ENCODE measurements at regions not wholly inside any gene's neighbourhood (a gene's known extent, or its start where the extent isn't known, plus 50 kb on each side); places are given as distances from the start of the nearest gene placed in this dataset.

GRCh38 chr18:59960272-59960671 lies 60.5 kb downstream of the PMAIP1 start:
- Histone ChIP-seq H3K4me1 (ENCODE audit: insufficient read depth, low read length) (peaks cover 48% of the 10 kb centered on the region), H3K27ac (ENCODE audit: low read length) (no peak overlapping the region), H3K9ac (ENCODE audit: low read depth, low read length) (no peak overlapping the region), H3K36me3 (ENCODE audit: insufficient read depth, low read length) (no peaks in the 10 kb centered on the region), H4K20me1 (ENCODE audit: insufficient read depth, low read length) (no peaks in the 10 kb centered on the region), H3K9me3 (ENCODE audit: insufficient read depth, low read length, severe bottlenecking) (no peaks in the 10 kb centered on the region), H3K79me2 (ENCODE audit: insufficient read depth, low read length) (no peaks in the 10 kb centered on the region), H3K4me3 (ENCODE audit: low read depth in 1 of 2, low read length in 2 of 2) (no peak overlapping the region), H3K27me3 (ENCODE audit: insufficient read depth, low read length, poor library complexity) (no peaks in the 10 kb centered on the region), H3K4me2 (ENCODE audit: insufficient read depth, low read length) (no peak overlapping the region), H2AFZ (ENCODE audit: low read depth, low read length) (no peak overlapping the region)
- no peak for DNase-seq
- ATAC-seq (ENCODE audit: insufficient read depth, low read depth) = no peak
- TF ChIP-seq CTCF (IDR thresholded peaks at IDR 0.05; ENCODE audit: borderline replicate concordance, extremely low read depth, low read length, poor library complexity, severe bottlenecking) (no peak), EZH2 (IDR thresholded peaks at IDR 0.05; ENCODE audit: borderline replicate concordance, low read depth, low read length, severe bottlenecking) (no peak)

GRCh38 chr18:59959606-59960005 lies 59.8 kb downstream of the PMAIP1 start:
- DNase-seq (no peak), ATAC-seq (ENCODE audit: insufficient read depth, low read depth) (no peak)
- peak overlapping the region; percentile 10; the same call in 1 of the 2 replicates for H3K9ac ChIP-seq (ENCODE audit: low read depth, low read length)
- no peak overlapping the region for H3K4me3 ChIP-seq (ENCODE audit: low read depth in 1 of 2, low read length in 2 of 2)
- H3K27ac ChIP-seq (ENCODE audit: low read length) = peak overlapping the region; percentile 71
- H2AFZ ChIP-seq (ENCODE audit: low read depth, low read length) = 0 out of 2 replicates have a peak overlapping the region, but pooled peaks have one; percentile 26
- no peaks in the 10 kb centered on the region for H4K20me1 ChIP-seq (ENCODE audit: insufficient read depth, low read length)
- H3K4me1 ChIP-seq (ENCODE audit: insufficient read depth, low read length) = peaks cover 55% of the 10 kb centered on the region
- no peaks in the 10 kb centered on the region for H3K27me3 ChIP-seq (ENCODE audit: insufficient read depth, low read length, poor library complexity)
- H3K36me3 ChIP-seq (ENCODE audit: insufficient read depth, low read length) = no peaks in the 10 kb centered on the region
- no peak overlapping the region for H3K4me2 ChIP-seq (ENCODE audit: insufficient read depth, low read length)
- H3K9me3 ChIP-seq (ENCODE audit: insufficient read depth, low read length, severe bottlenecking) = no peaks in the 10 kb centered on the region
- H3K79me2 ChIP-seq (ENCODE audit: insufficient read depth, low read length) = no peaks in the 10 kb centered on the region
- no peak for TF ChIP-seq CTCF (IDR thresholded peaks at IDR 0.05; ENCODE audit: borderline replicate concordance, extremely low read depth, low read length, poor library complexity, severe bottlenecking)
- no peak for TF ChIP-seq EZH2 (IDR thresholded peaks at IDR 0.05; ENCODE audit: borderline replicate concordance, low read depth, low read length, severe bottlenecking)

- H3K79me2 ChIP-seq (ENCODE audit: insufficient read depth, low read length) = no peaks in the 10 kb centered on the region
- no peak overlapping the region for H2AFZ ChIP-seq (ENCODE audit: low read depth, low read length)
- TF ChIP-seq EZH2 (IDR thresholded peaks at IDR 0.05; ENCODE audit: borderline replicate concordance, low read depth, low read length, severe bottlenecking) = no peak
- no peak for TF ChIP-seq CTCF (IDR thresholded peaks at IDR 0.05; ENCODE audit: borderline replicate concordance, extremely low read depth, low read length, poor library complexity, severe bottlenecking)
- H3K4me1 ChIP-seq (ENCODE audit: insufficient read depth, low read length) = peaks cover 60% of the 10 kb centered on the region
- H3K9me3 ChIP-seq (ENCODE audit: insufficient read depth, low read length, severe bottlenecking) = no peaks in the 10 kb centered on the region
- DNase-seq (no peak), ATAC-seq (ENCODE audit: insufficient read depth, low read depth) (no peak)
- no peaks in the 10 kb centered on the region for H3K36me3 ChIP-seq (ENCODE audit: insufficient read depth, low read length)
- H3K9ac ChIP-seq (ENCODE audit: low read depth, low read length) = no peak overlapping the region
- no peak overlapping the region for H3K4me2 ChIP-seq (ENCODE audit: insufficient read depth, low read length)
- no peaks in the 10 kb centered on the region for H4K20me1 ChIP-seq (ENCODE audit: insufficient read depth, low read length)
- peak overlapping the region; percentile 81 for H3K27ac ChIP-seq (ENCODE audit: low read length)
- H3K4me3 ChIP-seq (ENCODE audit: low read depth in 1 of 2, low read length in 2 of 2) = no peak overlapping the region
- H3K27me3 ChIP-seq (ENCODE audit: insufficient read depth, low read length, poor library complexity) = no peaks in the 10 kb centered on the region
Measured at GRCh38 chr18:59959073-59959472, 59.3 kb downstream of the PMAIP1 start.

GRCh38 chr18:59957957-59958356 lies 58.2 kb downstream of the PMAIP1 start:
- no peaks in the 10 kb centered on the region for H3K36me3 ChIP-seq (ENCODE audit: insufficient read depth, low read length)
- peak overlapping the region; percentile 43 for H3K4me2 ChIP-seq (ENCODE audit: insufficient read depth, low read length)
- no peak for TF ChIP-seq CTCF (IDR thresholded peaks at IDR 0.05; ENCODE audit: borderline replicate concordance, extremely low read depth, low read length, poor library complexity, severe bottlenecking)
- no peak for TF ChIP-seq EZH2 (IDR thresholded peaks at IDR 0.05; ENCODE audit: borderline replicate concordance, low read depth, low read length, severe bottlenecking)
- no peaks in the 10 kb centered on the region for H3K27me3 ChIP-seq (ENCODE audit: insufficient read depth, low read length, poor library complexity)
- H3K79me2 ChIP-seq (ENCODE audit: insufficient read depth, low read length) = no peaks in the 10 kb centered on the region
- DNase-seq (peak; percentile 93), ATAC-seq (ENCODE audit: insufficient read depth, low read depth) (peak; percentile 95)
- no peak overlapping the region for H3K4me3 ChIP-seq (ENCODE audit: low read depth in 1 of 2, low read length in 2 of 2)
- H3K9me3 ChIP-seq (ENCODE audit: insufficient read depth, low read length, severe bottlenecking) = no peaks in the 10 kb centered on the region
- H3K4me1 ChIP-seq (ENCODE audit: insufficient read depth, low read length) = peaks cover 61% of the 10 kb centered on the region
- no peaks in the 10 kb centered on the region for H4K20me1 ChIP-seq (ENCODE audit: insufficient read depth, low read length)
- H3K27ac ChIP-seq (ENCODE audit: low read length) = peak overlapping the region; percentile 81
- peak overlapping the region; percentile 20; the same call in 1 of the 2 replicates for H2AFZ ChIP-seq (ENCODE audit: low read depth, low read length)
- H3K9ac ChIP-seq (ENCODE audit: low read depth, low read length) = peak overlapping the region; percentile 25

Data from DND-41 (cell line).